Ramos (cell line): ENCODE measurements at regions not wholly inside any gene's neighbourhood (a gene's known extent, or its start where the extent isn't known, plus 50 kb on each side); places are given as distances from the start of the nearest gene placed in this dataset.

Experiments
- in situ Hi-C: fragments of 300-500 bp; cut with MboI; formaldehyde crosslinking; loops from one replicate; pipeline ENCODE4 v1.14.3; 2022; ENCODE audit warnings: low sequenced_read_pairs; ENCODE audit not compliant: unreplicated experiment

GRCh38 chr2:42905341-42906110 is 113.1 kb upstream of the HAAO start:
- in situ Hi-C loops, result no loop called here

- in situ Hi-C loops, result no loop called here
These were observed 112.1 kb upstream of the HAAO start for GRCh38 chr2:42904576-42904876.

GRCh38 chr2:42903821-42904575 is 111.6 kb upstream of the HAAO start:
- in situ Hi-C loops, result no loop called here

- in situ Hi-C loops, result no loop called here
These were observed 110.7 kb upstream of the HAAO start for GRCh38 chr2:42902939-42903709.

- in situ Hi-C loops, result no loop called here
These were observed 108.8 kb upstream of the HAAO start for GRCh38 chr2:42901076-42901640.

- in situ Hi-C loops, result no loop called here
These were observed 108.0 kb upstream of the HAAO start for GRCh38 chr2:42900289-42900891.

GRCh38 chr2:42897358-42897757 is 105.0 kb upstream of the HAAO start:
- in situ Hi-C loops, result no loop called here

GRCh38 chr2:42895791-42896135 is 103.4 kb upstream of the HAAO start:
- in situ Hi-C loops, result no loop called here

GRCh38 chr2:42895134-42895790 is 102.9 kb upstream of the HAAO start:
- in situ Hi-C loops, result no loop called here

GRCh38 chr2:42893047-42893758 is 100.8 kb upstream of the HAAO start:
- in situ Hi-C loops, result no loop called here

- in situ Hi-C loops, result no loop called here
These were observed 98.5 kb upstream of the HAAO start for GRCh38 chr2:42890791-42891355.

- in situ Hi-C loops, result no loop called here
These were observed 96.2 kb upstream of the HAAO start for GRCh38 chr2:42888321-42889245.

GRCh38 chr2:42886921-42887320 is 94.5 kb upstream of the HAAO start:
- in situ Hi-C loops, result no loop called here

- in situ Hi-C loops, result no loop called here
These were observed 90.4 kb upstream of the HAAO start for GRCh38 chr2:42882756-42883155.

- in situ Hi-C loops, result no loop called here
These were observed 89.3 kb upstream of the HAAO start for GRCh38 chr2:42881732-42882131.

GRCh38 chr2:42880738-42881690 is 88.6 kb upstream of the HAAO start:
- in situ Hi-C loops, result no loop called here
